ENCODE measurements at regions not wholly inside any gene's neighbourhood (a gene's known extent, or its start where the extent isn't known, plus 50 kb on each side); places are given as distances from the start of the nearest gene placed in this dataset.

DNA sequence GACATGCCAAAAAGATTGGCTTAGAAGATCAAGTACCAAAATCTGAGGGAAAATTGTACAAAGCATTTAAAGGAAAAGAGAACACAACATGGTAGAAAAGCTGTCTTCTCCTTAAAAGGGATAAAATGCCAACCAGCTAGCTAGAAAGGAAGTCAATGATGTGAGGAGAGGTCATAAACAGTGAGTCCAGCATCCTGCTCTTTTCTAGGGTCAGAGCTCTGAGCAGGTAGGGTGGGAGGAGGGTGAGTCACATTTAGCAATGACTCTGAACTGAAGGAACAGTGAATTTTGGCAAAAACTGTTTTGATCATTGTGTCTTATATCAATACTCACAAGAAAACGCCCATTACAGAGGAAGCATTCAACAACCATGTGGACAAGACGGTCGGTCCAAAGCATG is 322.3 kb downstream of the DAD1 start (continued):
- TF ChIP-seq, protein P1, sequence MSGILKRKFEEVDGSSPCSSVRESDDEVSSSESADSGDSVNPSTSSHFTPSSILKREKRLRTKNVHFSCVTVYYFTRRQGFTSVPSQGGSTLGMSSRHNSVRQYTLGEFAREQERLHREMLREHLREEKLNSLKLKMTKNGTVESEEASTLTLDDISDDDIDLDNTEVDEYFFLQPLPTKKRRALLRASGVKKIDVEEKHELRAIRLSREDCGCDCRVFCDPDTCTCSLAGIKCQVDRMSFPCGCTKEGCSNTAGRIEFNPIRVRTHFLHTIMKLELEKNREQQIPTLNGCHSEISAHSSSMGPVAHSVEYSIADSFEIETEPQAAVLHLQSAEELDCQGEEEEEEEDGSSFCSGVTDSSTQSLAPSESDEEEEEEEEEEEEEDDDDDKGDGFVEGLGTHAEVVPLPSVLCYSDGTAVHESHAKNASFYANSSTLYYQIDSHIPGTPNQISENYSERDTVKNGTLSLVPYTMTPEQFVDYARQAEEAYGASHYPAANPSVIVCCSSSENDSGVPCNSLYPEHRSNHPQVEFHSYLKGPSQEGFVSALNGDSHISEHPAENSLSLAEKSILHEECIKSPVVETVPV (CRISPR knock-in tag; IDR thresholded peaks at IDR 0.05) = no peak
- TF ChIP-seq, protein P2, sequence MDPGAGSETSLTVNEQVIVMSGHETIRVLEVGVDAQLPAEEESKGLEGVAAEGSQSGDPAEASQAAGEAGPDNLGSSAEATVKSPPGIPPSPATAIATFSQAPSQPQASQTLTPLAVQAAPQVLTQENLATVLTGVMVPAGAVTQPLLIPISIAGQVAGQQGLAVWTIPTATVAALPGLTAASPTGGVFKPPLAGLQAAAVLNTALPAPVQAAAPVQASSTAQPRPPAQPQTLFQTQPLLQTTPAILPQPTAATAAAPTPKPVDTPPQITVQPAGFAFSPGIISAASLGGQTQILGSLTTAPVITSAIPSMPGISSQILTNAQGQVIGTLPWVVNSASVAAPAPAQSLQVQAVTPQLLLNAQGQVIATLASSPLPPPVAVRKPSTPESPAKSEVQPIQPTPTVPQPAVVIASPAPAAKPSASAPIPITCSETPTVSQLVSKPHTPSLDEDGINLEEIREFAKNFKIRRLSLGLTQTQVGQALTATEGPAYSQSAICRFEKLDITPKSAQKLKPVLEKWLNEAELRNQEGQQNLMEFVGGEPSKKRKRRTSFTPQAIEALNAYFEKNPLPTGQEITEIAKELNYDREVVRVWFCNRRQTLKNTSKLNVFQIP (CRISPR knock-in tag; IDR thresholded peaks at IDR 0.05; ENCODE audit: borderline replicate concordance, low read depth) = no peak
- TF ChIP-seq SNAI2 (CRISPR knock-in tag; IDR thresholded peaks at IDR 0.05) (no peak), ESRRG (CRISPR knock-in tag; IDR thresholded peaks at IDR 0.05) (no peak), PPARA (CRISPR knock-in tag; IDR thresholded peaks at IDR 0.05; ENCODE audit: borderline replicate concordance) (no peak), ZFP3 (CRISPR knock-in tag; IDR thresholded peaks at IDR 0.05) (no peak), RARB (CRISPR knock-in tag; IDR thresholded peaks at IDR 0.05) (no peak), TCF4 (CRISPR knock-in tag; IDR thresholded peaks at IDR 0.05; ENCODE audit: borderline replicate concordance) (no peak), ZNF565 (CRISPR knock-in tag; conservative IDR thresholded peaks at IDR 0.05; ENCODE audit: low read depth) (no peak)

DNA sequence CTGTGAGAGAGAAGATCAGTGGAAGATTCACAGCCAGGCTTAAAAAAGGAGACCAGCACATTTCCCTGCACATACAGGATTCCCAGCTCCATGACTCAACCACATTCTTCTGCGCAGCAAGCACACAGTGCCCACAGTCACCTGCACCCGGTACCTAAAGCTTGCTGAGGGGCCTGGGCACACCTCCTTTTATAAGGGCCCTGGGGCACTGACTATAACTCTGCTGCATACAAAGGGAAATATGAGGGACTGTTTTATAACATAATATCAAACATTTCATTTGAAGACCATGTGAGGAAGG is 322.9 kb downstream of the DAD1 start:
- no peak for ATAC-seq
- TF ChIP-seq ZC3H10 (CRISPR knock-in tag; IDR thresholded peaks at IDR 0.05) (no peak), CSDC2 (CRISPR knock-in tag; IDR thresholded peaks at IDR 0.05) (no peak), ZFP30 (CRISPR knock-in tag; IDR thresholded peaks at IDR 0.05) (no peak), GLIS3 (CRISPR knock-in tag; IDR thresholded peaks at IDR 0.05) (no peak), OSR1 (CRISPR knock-in tag; IDR thresholded peaks at IDR 0.05) (no peak), TCF4 (CRISPR knock-in tag; IDR thresholded peaks at IDR 0.05; ENCODE audit: borderline replicate concordance) (no peak), ISL1 (CRISPR knock-in tag; IDR thresholded peaks at IDR 0.05) (no peak), BACH2 (CRISPR knock-in tag; IDR thresholded peaks at IDR 0.05; ENCODE audit: borderline replicate concordance) (no peak), ZFP3 (CRISPR knock-in tag; IDR thresholded peaks at IDR 0.05) (no peak), ZNF565 (CRISPR knock-in tag; conservative IDR thresholded peaks at IDR 0.05; ENCODE audit: low read depth) (no peak), TOX (CRISPR knock-in tag; IDR thresholded peaks at IDR 0.05; ENCODE audit: borderline replicate concordance) (no peak), ZNF8 (CRISPR knock-in tag; IDR thresholded peaks at IDR 0.05) (no peak), RARB (CRISPR knock-in tag; IDR thresholded peaks at IDR 0.05) (no peak), PPARA (CRISPR knock-in tag; IDR thresholded peaks at IDR 0.05; ENCODE audit: borderline replicate concordance) (no peak), ESRRG (CRISPR knock-in tag; IDR thresholded peaks at IDR 0.05) (no peak)
- TF ChIP-seq, protein P2 (CRISPR knock-in tag; IDR thresholded peaks at IDR 0.05; ENCODE audit: borderline replicate concordance, low read depth) = no peak
- TF ChIP-seq, protein P3, sequence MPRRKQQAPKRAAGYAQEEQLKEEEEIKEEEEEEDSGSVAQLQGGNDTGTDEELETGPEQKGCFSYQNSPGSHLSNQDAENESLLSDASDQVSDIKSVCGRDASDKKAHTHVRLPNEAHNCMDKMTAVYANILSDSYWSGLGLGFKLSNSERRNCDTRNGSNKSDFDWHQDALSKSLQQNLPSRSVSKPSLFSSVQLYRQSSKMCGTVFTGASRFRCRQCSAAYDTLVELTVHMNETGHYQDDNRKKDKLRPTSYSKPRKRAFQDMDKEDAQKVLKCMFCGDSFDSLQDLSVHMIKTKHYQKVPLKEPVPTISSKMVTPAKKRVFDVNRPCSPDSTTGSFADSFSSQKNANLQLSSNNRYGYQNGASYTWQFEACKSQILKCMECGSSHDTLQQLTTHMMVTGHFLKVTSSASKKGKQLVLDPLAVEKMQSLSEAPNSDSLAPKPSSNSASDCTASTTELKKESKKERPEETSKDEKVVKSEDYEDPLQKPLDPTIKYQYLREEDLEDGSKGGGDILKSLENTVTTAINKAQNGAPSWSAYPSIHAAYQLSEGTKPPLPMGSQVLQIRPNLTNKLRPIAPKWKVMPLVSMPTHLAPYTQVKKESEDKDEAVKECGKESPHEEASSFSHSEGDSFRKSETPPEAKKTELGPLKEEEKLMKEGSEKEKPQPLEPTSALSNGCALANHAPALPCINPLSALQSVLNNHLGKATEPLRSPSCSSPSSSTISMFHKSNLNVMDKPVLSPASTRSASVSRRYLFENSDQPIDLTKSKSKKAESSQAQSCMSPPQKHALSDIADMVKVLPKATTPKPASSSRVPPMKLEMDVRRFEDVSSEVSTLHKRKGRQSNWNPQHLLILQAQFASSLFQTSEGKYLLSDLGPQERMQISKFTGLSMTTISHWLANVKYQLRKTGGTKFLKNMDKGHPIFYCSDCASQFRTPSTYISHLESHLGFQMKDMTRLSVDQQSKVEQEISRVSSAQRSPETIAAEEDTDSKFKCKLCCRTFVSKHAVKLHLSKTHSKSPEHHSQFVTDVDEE (CRISPR knock-in tag; IDR thresholded peaks at IDR 0.05) = no peak
- TF ChIP-seq, protein P4, sequence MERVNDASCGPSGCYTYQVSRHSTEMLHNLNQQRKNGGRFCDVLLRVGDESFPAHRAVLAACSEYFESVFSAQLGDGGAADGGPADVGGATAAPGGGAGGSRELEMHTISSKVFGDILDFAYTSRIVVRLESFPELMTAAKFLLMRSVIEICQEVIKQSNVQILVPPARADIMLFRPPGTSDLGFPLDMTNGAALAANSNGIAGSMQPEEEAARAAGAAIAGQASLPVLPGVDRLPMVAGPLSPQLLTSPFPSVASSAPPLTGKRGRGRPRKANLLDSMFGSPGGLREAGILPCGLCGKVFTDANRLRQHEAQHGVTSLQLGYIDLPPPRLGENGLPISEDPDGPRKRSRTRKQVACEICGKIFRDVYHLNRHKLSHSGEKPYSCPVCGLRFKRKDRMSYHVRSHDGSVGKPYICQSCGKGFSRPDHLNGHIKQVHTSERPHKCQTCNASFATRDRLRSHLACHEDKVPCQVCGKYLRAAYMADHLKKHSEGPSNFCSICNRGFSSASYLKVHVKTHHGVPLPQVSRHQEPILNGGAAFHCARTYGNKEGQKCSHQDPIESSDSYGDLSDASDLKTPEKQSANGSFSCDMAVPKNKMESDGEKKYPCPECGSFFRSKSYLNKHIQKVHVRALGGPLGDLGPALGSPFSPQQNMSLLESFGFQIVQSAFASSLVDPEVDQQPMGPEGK (CRISPR knock-in tag; IDR thresholded peaks at IDR 0.05; ENCODE audit: borderline replicate concordance) = no peak
- TF ChIP-seq, protein P1 (CRISPR knock-in tag; IDR thresholded peaks at IDR 0.05) = no peak
- TF ChIP-seq, protein P5, sequence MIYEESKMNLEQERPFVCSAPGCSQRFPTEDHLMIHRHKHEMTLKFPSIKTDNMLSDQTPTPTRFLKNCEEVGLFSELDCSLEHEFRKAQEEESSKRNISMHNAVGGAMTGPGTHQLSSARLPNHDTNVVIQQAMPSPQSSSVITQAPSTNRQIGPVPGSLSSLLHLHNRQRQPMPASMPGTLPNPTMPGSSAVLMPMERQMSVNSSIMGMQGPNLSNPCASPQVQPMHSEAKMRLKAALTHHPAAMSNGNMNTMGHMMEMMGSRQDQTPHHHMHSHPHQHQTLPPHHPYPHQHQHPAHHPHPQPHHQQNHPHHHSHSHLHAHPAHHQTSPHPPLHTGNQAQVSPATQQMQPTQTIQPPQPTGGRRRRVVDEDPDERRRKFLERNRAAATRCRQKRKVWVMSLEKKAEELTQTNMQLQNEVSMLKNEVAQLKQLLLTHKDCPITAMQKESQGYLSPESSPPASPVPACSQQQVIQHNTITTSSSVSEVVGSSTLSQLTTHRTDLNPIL (CRISPR knock-in tag; IDR thresholded peaks at IDR 0.05; ENCODE audit: low read depth) = no peak
